K562 (cell line): ENCODE measurements at regions not wholly inside any gene's neighbourhood (a gene's known extent, or its start where the extent isn't known, plus 50 kb on each side); places are given as distances from the start of the nearest gene placed in this dataset.

Experiments
- ATAC-seq: fragments of 200-7000 bp; cut with Tn5 transposase; 3 replicates; pipeline ENCODE4 v1.9.1; 2020; ENCODE audit warnings: moderate library complexity
- BruUV-seq: library from RNA; stranded (reverse); fragments of 400-500 nt; replicated peaks from 2 replicates; lab custom pipeline; 2021; lab: Mats Ljungman, UMichigan
- CTCF ChIA-PET: fragments of 300-600 bp; formaldehyde crosslinking; extraction: SDS; loops from one replicate; lab custom pipeline; 2021; ENCODE audit warnings: low intra/inter-chr PET ratio; lab: Yijun Ruan, JAX
- POLR2A ChIA-PET: fragments of 300-600, 350-650 bp; sonication (Branson Sonifier 250); formaldehyde crosslinking; extraction: SDS; loops from one replicate; lab custom pipeline; 2021; ENCODE audit warnings: antibody characterized with exemption, inconsistent platforms; lab: Yijun Ruan, JAX
- DNase-seq, 4 experiments: peaks; one replicate each; pipeline versions ENCODE4 v3.0.0 to v3.0.0-alpha.2; 2011 to 2018; ENCODE audit warnings: low spot score in 3 of 4, mixed read lengths in 3 of 4; ENCODE audit errors: extremely low read depth in 1 of 4
- FAIRE-seq: peaks from 2 replicates; lab custom pipeline; 2011; peaks lifted over from hg19 to GRCh38; lab: Jason Lieb, UNC
- H2AFZ ChIP-seq: 2 replicates; pipeline ENCODE4 v1.6.0; 2011; ENCODE audit warnings: low read depth, low read length, control low read depth, inconsistent platforms
- H3K27ac ChIP-seq: fragments of 200-600 bp; 3 replicates; pipeline ENCODE4 v1.8.0; 2011; ENCODE audit warnings: low read depth, mild to moderate bottlenecking, control low read depth, inconsistent platforms, low read length, moderate library complexity, mixed read lengths; ENCODE audit errors: extremely low read depth
- H3K27me3 ChIP-seq, 2 experiments: fragments of 300-600 bp in 1 of 2; 2 replicates in 1 of 2; 3 replicates in 1 of 2; pipeline versions ENCODE4 v1.6.0 to v1.8.0; 2011; ENCODE audit warnings: inconsistent platforms in 2 of 2, low read length in 2 of 2, mild to moderate bottlenecking in 1 of 2, mixed read lengths in 1 of 2, moderate library complexity in 1 of 2; ENCODE audit not compliant: control insufficient read depth in 2 of 2, insufficient read depth in 2 of 2
- H3K36me3 ChIP-seq: fragments of 300-600 bp; 3 replicates; pipeline ENCODE4 v1.8.0; 2011; ENCODE audit warnings: mild to moderate bottlenecking, low read length, inconsistent platforms; ENCODE audit not compliant: control insufficient read depth, insufficient read depth
- H3K4me1 ChIP-seq, 2 experiments: fragments of 200-600 bp in 1 of 2; replicated peaks in 1 of 2; 2 replicates in 1 of 2; 3 replicates in 1 of 2; pipeline versions ENCODE4 v1.5.1 to v1.8.0; 2011; ENCODE audit warnings: inconsistent platforms in 2 of 2, low read length in 2 of 2, mild to moderate bottlenecking in 1 of 2, mixed read lengths in 1 of 2, moderate library complexity in 1 of 2; ENCODE audit not compliant: control insufficient read depth in 2 of 2, insufficient read depth in 2 of 2
- H3K4me2 ChIP-seq: 2 replicates; pipeline ENCODE4 v1.6.1; 2011; ENCODE audit warnings: low read length, control low read depth, inconsistent platforms, mixed read lengths; ENCODE audit not compliant: insufficient read depth
- H3K4me3 ChIP-seq: fragments of 200-600 bp; sonication (generic), shearing (Covaris generic); 2 replicates; pipeline ENCODE4 v1.5.1; 2016; ENCODE audit warnings: control low read depth, inconsistent platforms
- H3K79me2 ChIP-seq: fragments of 200-600 bp; 3 replicates; pipeline ENCODE4 v1.8.0; 2011; ENCODE audit warnings: low read length, inconsistent platforms; ENCODE audit not compliant: control insufficient read depth, insufficient read depth
- H3K9ac ChIP-seq, 2 experiments: 2 replicates each; pipeline versions ENCODE4 v1.6.0 to v1.6.1; 2011; ENCODE audit warnings: low read depth in 2 of 2, low read length in 2 of 2, control low read depth in 1 of 2, inconsistent platforms in 1 of 2, mild to moderate bottlenecking in 1 of 2, mixed read lengths in 1 of 2; ENCODE audit not compliant: insufficient read depth in 1 of 2
- H3K9me1 ChIP-seq: one replicate; pipeline ENCODE4 v1.6.0; 2011; ENCODE audit warnings: inconsistent platforms, mild to moderate bottlenecking, low read length, moderate library complexity; ENCODE audit not compliant: control insufficient read depth, insufficient read depth
- H3K9me3 ChIP-seq: replicated peaks from 2 replicates; pipeline ENCODE4 v1.5.1; 2011; ENCODE audit warnings: low read depth, low read length, inconsistent platforms; ENCODE audit not compliant: control insufficient read depth, insufficient read depth
- H4K20me1 ChIP-seq: replicated peaks from 2 replicates; pipeline ENCODE4 v1.6.1; 2011; ENCODE audit warnings: low read length, inconsistent platforms, mixed read lengths; ENCODE audit not compliant: control insufficient read depth, insufficient read depth
- CEBPG ChIP-seq, 3 experiments: fragments of 200-800 bp in 1 of 3; sonication (Bioruptor generic) in 1 of 3; sonication (generic) in 1 of 3; formaldehyde crosslinking in 1 of 3; IDR thresholded peaks in 2 of 3; conservative IDR thresholded peaks in 1 of 3; 2 replicates each; pipeline versions ENCODE4 v1.6.1 to v1.8.0; 2016 to 2022; ENCODE audit warnings: missing compliant biosample characterization in 2 of 3, missing genetic modification characterization in 2 of 3, mild to moderate bottlenecking in 1 of 3, missing genetic modification reagents in 1 of 3
- GATAD2B ChIP-seq: fragments of 450-650 bp; IDR thresholded peaks from 2 replicates; pipeline ENCODE4 v1.6.1; 2017; ENCODE audit warnings: mild to moderate bottlenecking, borderline replicate concordance
- KLF10 ChIP-seq: fragments of 250-450 bp; sonication (Bioruptor Pico); IDR thresholded peaks from 2 replicates; pipeline ENCODE4 v1.6.1; 2021; ENCODE audit warnings: matching md5 sums
- NR4A1 ChIP-seq, 2 experiments: fragments of 250-450 bp in 1 of 2; fragments of 450-650 bp in 1 of 2; sonication (Bioruptor Pico) in 1 of 2; IDR thresholded peaks; 2 replicates each; pipeline versions ENCODE4 v1.4.0 to v1.6.1; 2016 to 2020; ENCODE audit warnings: mild to moderate bottlenecking in 2 of 2, missing compliant biosample characterization in 1 of 2, missing genetic modification characterization in 1 of 2, moderate library complexity in 1 of 2
- PTTG1 ChIP-seq: fragments of 450-650 bp; IDR thresholded peaks from 2 replicates; pipeline ENCODE4 v1.6.1; 2016; ENCODE audit warnings: low read depth, mild to moderate bottlenecking, missing genetic modification characterization, missing compliant biosample characterization
- STAT5B ChIP-seq: fragments of 250-450 bp; sonication (Bioruptor Pico); IDR thresholded peaks from 2 replicates; pipeline ENCODE4 v1.8.0; 2021; ENCODE audit warnings: mild to moderate bottlenecking, inconsistent platforms
- ZBTB7A ChIP-seq: IDR thresholded peaks from 2 replicates; pipeline ENCODE4 v1.6.1; 2011; ENCODE audit warnings: low read depth, mild to moderate bottlenecking, low read length, moderate library complexity, borderline replicate concordance; ENCODE audit not compliant: control insufficient read depth
- ZNF143 ChIP-seq: sonication (generic); formaldehyde crosslinking; IDR thresholded peaks from 2 replicates; pipeline ENCODE4 v1.9.0; 2022; ENCODE audit warnings: mild to moderate bottlenecking, missing genetic modification reagents
- WGBS: fragments of 100-300 bp; shearing (Covaris generic); methylation state at CpG from one replicate; pipeline ENCODE4 v1.1.6; 2016; ENCODE audit warnings: low coverage, mixed read lengths; ENCODE audit not compliant: insufficient coverage; ENCODE audit errors: missing lambda C conversion rate; 5-methylcytosine and 5-hydroxymethylcytosine counted together
- in situ Hi-C: fragments of 300-500 bp; cut with MboI; formaldehyde crosslinking; loops from 4 replicates; pipeline ENCODE4 v1.15.0; 2018; ENCODE audit warnings: inconsistent platforms, mixed read lengths
- intact Hi-C: fragments of 100-400 bp; cut with micrococcal nuclease; formaldehyde crosslinking; loops from 2 replicates; pipeline ENCODE4 v1.14.2; 2022
- TF ChIP-seq, protein P1 (sequence below): fragments of 450-650 bp; formaldehyde crosslinking; IDR thresholded peaks from 2 replicates; pipeline ENCODE4 v1.4.0; 2020; ENCODE audit warnings: mild to moderate bottlenecking
- TF ChIP-seq, protein P2 (sequence below): sonication (generic); formaldehyde crosslinking; IDR thresholded peaks from 2 replicates; pipeline ENCODE4 v1.8.1; 2023; ENCODE audit warnings: missing genetic modification reagents, mild to moderate bottlenecking, borderline replicate concordance
- TF ChIP-seq, protein P3 (sequence below): fragments of 250-450 bp; sonication (Bioruptor Pico); IDR thresholded peaks from 2 replicates; pipeline ENCODE4 v1.8.0; 2022; ENCODE audit warnings: inconsistent platforms, mild to moderate bottlenecking, moderate library complexity, borderline replicate concordance
- TF ChIP-seq, protein P4 (sequence below): fragments of 450-650 bp; conservative IDR thresholded peaks from 2 replicates; pipeline ENCODE4 v1.6.1; 2016; ENCODE audit warnings: missing genetic modification characterization, low read depth, mild to moderate bottlenecking, missing compliant biosample characterization, moderate library complexity

DNA sequence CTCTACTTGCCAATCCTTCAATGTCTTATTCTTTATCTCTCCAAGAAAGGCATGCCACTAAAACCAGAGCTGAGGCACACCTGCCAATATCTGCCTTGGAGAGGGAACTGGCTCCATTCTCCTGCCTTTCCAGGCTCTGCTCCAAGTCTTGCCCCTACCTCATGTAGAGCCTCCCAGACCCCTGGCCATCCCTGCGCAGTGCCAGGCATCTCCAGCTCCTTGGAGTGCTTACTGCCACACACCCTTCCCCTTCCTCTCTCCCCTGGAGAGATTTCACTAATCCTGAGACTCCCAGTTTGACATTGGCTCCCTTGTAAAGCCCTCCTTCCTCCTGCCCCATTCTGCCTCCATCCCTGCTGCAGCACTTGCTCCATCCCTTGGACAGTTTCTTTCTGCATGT lies 255.2 kb upstream of the ZMIZ1 start:
- ATAC-seq (no peak), FAIRE-seq (no peak), DNase-seq (no peak)
- Histone ChIP-seq H3K79me2 (no peaks in the 10 kb centered on the region), H3K9me3 (no peaks in the 10 kb centered on the region), H3K27ac (no peak overlapping the region), H3K4me3 (no peak overlapping the region), H4K20me1 (no peaks in the 10 kb centered on the region), H3K36me3 (no peaks in the 10 kb centered on the region), H3K4me1 (no peaks in the 10 kb centered on the region), H3K27me3 (0 out of 5 replicates have a peak, but pooled peaks cover 0 to 5% of the 10 kb centered on the region in 2 experiments), H3K9ac (no peak overlapping the region), H3K9me1 (no peaks in the 10 kb centered on the region), H3K4me2 (no peak overlapping the region), H2AFZ (no peak overlapping the region)
- BruUV-seq = no TSS peak
- in situ Hi-C loops (no loop called here), intact Hi-C loops (no loop called here)
- CTCF ChIA-PET = no interaction called here
- POLR2A ChIA-PET = no interaction called here
- 0% methylated on average over 1 of the region's 1 CpG for WGBS
- TF ChIP-seq STAT5B (CRISPR knock-in tag) (no peak), ZBTB7A (no peak), KLF10 (CRISPR knock-in tag) (no peak), GATAD2B (no peak), NR4A1 (CRISPR knock-in tag; IDR thresholded peaks at IDR 0.05) (no peak), NR4A1 (tag; IDR thresholded peaks at IDR 0.05) (no peak), CEBPG (CRISPR knock-in tag; IDR thresholded peaks at IDR 0.05) (no peak), CEBPG (tag; conservative IDR thresholded peaks at IDR 0.05 in 1 of 2, IDR thresholded peaks at IDR 0.05 in 1 of 2) (no peak), PTTG1 (tag) (no peak), ZNF143 (CRISPR knock-in tag) (no peak)
- TF ChIP-seq, protein P1, sequence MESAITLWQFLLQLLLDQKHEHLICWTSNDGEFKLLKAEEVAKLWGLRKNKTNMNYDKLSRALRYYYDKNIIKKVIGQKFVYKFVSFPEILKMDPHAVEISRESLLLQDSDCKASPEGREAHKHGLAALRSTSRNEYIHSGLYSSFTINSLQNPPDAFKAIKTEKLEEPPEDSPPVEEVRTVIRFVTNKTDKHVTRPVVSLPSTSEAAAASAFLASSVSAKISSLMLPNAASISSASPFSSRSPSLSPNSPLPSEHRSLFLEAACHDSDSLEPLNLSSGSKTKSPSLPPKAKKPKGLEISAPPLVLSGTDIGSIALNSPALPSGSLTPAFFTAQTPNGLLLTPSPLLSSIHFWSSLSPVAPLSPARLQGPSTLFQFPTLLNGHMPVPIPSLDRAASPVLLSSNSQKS (CRISPR knock-in tag) = no peak
- TF ChIP-seq, protein P2, sequence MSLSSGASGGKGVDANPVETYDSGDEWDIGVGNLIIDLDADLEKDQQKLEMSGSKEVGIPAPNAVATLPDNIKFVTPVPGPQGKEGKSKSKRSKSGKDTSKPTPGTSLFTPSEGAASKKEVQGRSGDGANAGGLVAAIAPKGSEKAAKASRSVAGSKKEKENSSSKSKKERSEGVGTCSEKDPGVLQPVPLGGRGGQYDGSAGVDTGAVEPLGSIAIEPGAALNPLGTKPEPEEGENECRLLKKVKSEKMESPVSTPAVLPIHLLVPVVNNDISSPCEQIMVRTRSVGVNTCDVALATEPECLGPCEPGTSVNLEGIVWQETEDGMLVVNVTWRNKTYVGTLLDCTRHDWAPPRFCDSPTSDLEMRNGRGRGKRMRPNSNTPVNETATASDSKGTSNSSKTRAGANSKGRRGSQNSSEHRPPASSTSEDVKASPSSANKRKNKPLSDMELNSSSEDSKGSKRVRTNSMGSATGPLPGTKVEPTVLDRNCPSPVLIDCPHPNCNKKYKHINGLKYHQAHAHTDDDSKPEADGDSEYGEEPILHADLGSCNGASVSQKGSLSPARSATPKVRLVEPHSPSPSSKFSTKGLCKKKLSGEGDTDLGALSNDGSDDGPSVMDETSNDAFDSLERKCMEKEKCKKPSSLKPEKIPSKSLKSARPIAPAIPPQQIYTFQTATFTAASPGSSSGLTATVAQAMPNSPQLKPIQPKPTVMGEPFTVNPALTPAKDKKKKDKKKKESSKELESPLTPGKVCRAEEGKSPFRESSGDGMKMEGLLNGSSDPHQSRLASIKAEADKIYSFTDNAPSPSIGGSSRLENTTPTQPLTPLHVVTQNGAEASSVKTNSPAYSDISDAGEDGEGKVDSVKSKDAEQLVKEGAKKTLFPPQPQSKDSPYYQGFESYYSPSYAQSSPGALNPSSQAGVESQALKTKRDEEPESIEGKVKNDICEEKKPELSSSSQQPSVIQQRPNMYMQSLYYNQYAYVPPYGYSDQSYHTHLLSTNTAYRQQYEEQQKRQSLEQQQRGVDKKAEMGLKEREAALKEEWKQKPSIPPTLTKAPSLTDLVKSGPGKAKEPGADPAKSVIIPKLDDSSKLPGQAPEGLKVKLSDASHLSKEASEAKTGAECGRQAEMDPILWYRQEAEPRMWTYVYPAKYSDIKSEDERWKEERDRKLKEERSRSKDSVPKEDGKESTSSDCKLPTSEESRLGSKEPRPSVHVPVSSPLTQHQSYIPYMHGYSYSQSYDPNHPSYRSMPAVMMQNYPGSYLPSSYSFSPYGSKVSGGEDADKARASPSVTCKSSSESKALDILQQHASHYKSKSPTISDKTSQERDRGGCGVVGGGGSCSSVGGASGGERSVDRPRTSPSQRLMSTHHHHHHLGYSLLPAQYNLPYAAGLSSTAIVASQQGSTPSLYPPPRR (CRISPR knock-in tag) = no peak
- TF ChIP-seq, protein P3, sequence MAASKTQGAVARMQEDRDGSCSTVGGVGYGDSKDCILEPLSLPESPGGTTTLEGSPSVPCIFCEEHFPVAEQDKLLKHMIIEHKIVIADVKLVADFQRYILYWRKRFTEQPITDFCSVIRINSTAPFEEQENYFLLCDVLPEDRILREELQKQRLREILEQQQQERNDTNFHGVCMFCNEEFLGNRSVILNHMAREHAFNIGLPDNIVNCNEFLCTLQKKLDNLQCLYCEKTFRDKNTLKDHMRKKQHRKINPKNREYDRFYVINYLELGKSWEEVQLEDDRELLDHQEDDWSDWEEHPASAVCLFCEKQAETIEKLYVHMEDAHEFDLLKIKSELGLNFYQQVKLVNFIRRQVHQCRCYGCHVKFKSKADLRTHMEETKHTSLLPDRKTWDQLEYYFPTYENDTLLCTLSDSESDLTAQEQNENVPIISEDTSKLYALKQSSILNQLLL (CRISPR knock-in tag) = no peak
- TF ChIP-seq, protein P4, sequence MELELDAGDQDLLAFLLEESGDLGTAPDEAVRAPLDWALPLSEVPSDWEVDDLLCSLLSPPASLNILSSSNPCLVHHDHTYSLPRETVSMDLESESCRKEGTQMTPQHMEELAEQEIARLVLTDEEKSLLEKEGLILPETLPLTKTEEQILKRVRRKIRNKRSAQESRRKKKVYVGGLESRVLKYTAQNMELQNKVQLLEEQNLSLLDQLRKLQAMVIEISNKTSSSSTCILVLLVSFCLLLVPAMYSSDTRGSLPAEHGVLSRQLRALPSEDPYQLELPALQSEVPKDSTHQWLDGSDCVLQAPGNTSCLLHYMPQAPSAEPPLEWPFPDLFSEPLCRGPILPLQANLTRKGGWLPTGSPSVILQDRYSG = no peak
